HEK293 (cell line): ENCODE measurements at regions not wholly inside any gene's neighbourhood (a gene's known extent, or its start where the extent isn't known, plus 50 kb on each side); places are given as distances from the start of the nearest gene placed in this dataset.

Source experiments
- CTCF ChIA-PET: fragments of 350-600 bp; formaldehyde crosslinking; extraction: SDS; loops from one replicate; lab custom pipeline; 2021; ENCODE audit warnings: antibody characterized with exemption; lab: Yijun Ruan, JAX
- POLR2A ChIA-PET: fragments of 300-600 bp; formaldehyde crosslinking; extraction: SDS; loops from one replicate; lab custom pipeline; 2020; ENCODE audit warnings: antibody characterized with exemption, inconsistent platforms; lab: Yijun Ruan, JAX
- H3K27ac ChIP-seq: fragments of 200-500 bp; sonication (Bioruptor generic); 2 replicates; pipeline ENCODE4 v1.5.1; 2014; ENCODE audit warnings: low read depth, low read length, control low read depth, inconsistent platforms; ENCODE audit errors: extremely low read depth
- H3K36me3 ChIP-seq, 2 experiments: fragments of 200-500 bp in 1 of 2; sonication (Bioruptor generic) in 1 of 2; 1 replicate in 1 of 2; 2 replicates in 1 of 2; pipeline ENCODE4 v1.5.1; 2014 to 2017; ENCODE audit warnings: inconsistent platforms in 2 of 2, low read length in 2 of 2; ENCODE audit not compliant: control insufficient read depth in 2 of 2, insufficient read depth in 1 of 2
- H3K4me1 ChIP-seq: fragments of 200-500 bp; sonication (Bioruptor generic); 2 replicates; pipeline ENCODE4 v1.5.1; 2014; ENCODE audit warnings: mild to moderate bottlenecking, low read length, inconsistent platforms; ENCODE audit not compliant: control insufficient read depth, insufficient read depth
- H3K4me3 ChIP-seq: 2 replicates; pipeline ENCODE4 v1.5.1; 2011; ENCODE audit warnings: low read depth, mild to moderate bottlenecking, control low read depth, low read length, moderate library complexity
- H3K9me3 ChIP-seq: fragments of 200-500 bp; sonication (Bioruptor generic); 2 replicates; pipeline ENCODE4 v1.5.1; 2014; ENCODE audit warnings: low read depth, low read length, inconsistent platforms; ENCODE audit not compliant: control insufficient read depth, insufficient read depth
- AEBP2 ChIP-seq: fragments of 450-650 bp; formaldehyde crosslinking; IDR thresholded peaks from 2 replicates; pipeline ENCODE4 v1.5.1; 2016; ENCODE audit warnings: missing biosample characterization, missing genetic modification characterization, borderline replicate concordance
- PRDM2 ChIP-seq: fragments of 450-650 bp; formaldehyde crosslinking; IDR thresholded peaks from 2 replicates; pipeline ENCODE4 v1.5.1; 2016; ENCODE audit warnings: missing biosample characterization, missing genetic modification characterization, borderline replicate concordance
- TRIM28 ChIP-seq: IDR thresholded peaks from 2 replicates; pipeline ENCODE4 v1.6.1; 2011; ENCODE audit warnings: low read length, control low read depth, borderline replicate concordance
- ZNF121 ChIP-seq: fragments of 450-650 bp; formaldehyde crosslinking; IDR thresholded peaks from 2 replicates; pipeline ENCODE4 v1.5.1; 2016; ENCODE audit warnings: missing biosample characterization, missing genetic modification characterization
- ZNF138 ChIP-seq: fragments of 450-650 bp; formaldehyde crosslinking; IDR thresholded peaks from 2 replicates; pipeline ENCODE4 v1.5.1; 2016; ENCODE audit warnings: missing biosample characterization, missing genetic modification characterization, borderline replicate concordance
- ZNF248 ChIP-seq: fragments of 450-650 bp; formaldehyde crosslinking; IDR thresholded peaks from 2 replicates; pipeline ENCODE4 v1.5.1; 2017; ENCODE audit warnings: missing biosample characterization, missing genetic modification characterization
- ZNF274 ChIP-seq, 2 experiments: fragments of 200-500 bp in 1 of 2; fragments of 450-650 bp in 1 of 2; sonication (Bioruptor generic) in 1 of 2; formaldehyde crosslinking in 1 of 2; IDR thresholded peaks; 2 replicates each; pipeline versions ENCODE4 v1.5.1 to v1.6.1; 2014 to 2016; ENCODE audit warnings: borderline replicate concordance in 1 of 2, inconsistent platforms in 1 of 2, low read length in 1 of 2, missing biosample characterization in 1 of 2, missing genetic modification characterization in 1 of 2
- ZNF280C ChIP-seq: fragments of 450-650 bp; formaldehyde crosslinking; IDR thresholded peaks from 2 replicates; pipeline ENCODE4 v1.5.1; 2016; ENCODE audit warnings: missing biosample characterization, missing genetic modification characterization
- ZNF354C ChIP-seq: fragments of 450-650 bp; formaldehyde crosslinking; IDR thresholded peaks from 2 replicates; pipeline ENCODE4 v1.5.1; 2016; ENCODE audit warnings: missing biosample characterization, missing genetic modification characterization, low read depth, borderline replicate concordance
- ZNF596 ChIP-seq: fragments of 450-650 bp; IDR thresholded peaks from 2 replicates; pipeline ENCODE4 v1.5.0; 2018; ENCODE audit warnings: missing biosample characterization, mild to moderate bottlenecking, missing genetic modification characterization, moderate library complexity
- ZNF621 ChIP-seq: fragments of 450-650 bp; formaldehyde crosslinking; IDR thresholded peaks from 2 replicates; pipeline ENCODE4 v1.5.1; 2017; ENCODE audit warnings: missing biosample characterization, missing genetic modification characterization
- ZNF707 ChIP-seq: fragments of 450-650 bp; formaldehyde crosslinking; IDR thresholded peaks from 2 replicates; pipeline ENCODE4 v1.5.1; 2016; ENCODE audit warnings: missing biosample characterization, missing genetic modification characterization
- ZNF792 ChIP-seq: fragments of 450-650 bp; formaldehyde crosslinking; IDR thresholded peaks from 2 replicates; pipeline ENCODE4 v1.5.1; 2016; ENCODE audit warnings: missing biosample characterization, missing genetic modification characterization
- ZNF843 ChIP-seq: fragments of 450-650 bp; formaldehyde crosslinking; IDR thresholded peaks from 2 replicates; pipeline ENCODE4 v1.5.1; 2016; ENCODE audit warnings: missing biosample characterization, missing genetic modification characterization
- ZSCAN16 ChIP-seq: fragments of 450-650 bp; formaldehyde crosslinking; IDR thresholded peaks from 2 replicates; pipeline ENCODE4 v1.5.1; 2016; ENCODE audit warnings: missing biosample characterization, missing genetic modification characterization
- ZSCAN30 ChIP-seq: fragments of 450-650 bp; IDR thresholded peaks from 2 replicates; pipeline ENCODE4 v1.5.1; 2018; ENCODE audit warnings: missing biosample characterization, mild to moderate bottlenecking, missing genetic modification characterization, moderate library complexity
- TF ChIP-seq, protein P1 (sequence below): fragments of 450-650 bp; formaldehyde crosslinking; IDR thresholded peaks from 2 replicates; pipeline ENCODE4 v1.5.1; 2016; ENCODE audit warnings: missing biosample characterization, missing genetic modification characterization
- TF ChIP-seq, protein P2 (sequence below): fragments of 450-650 bp; IDR thresholded peaks from 2 replicates; pipeline ENCODE4 v1.5.1; 2018; ENCODE audit warnings: missing biosample characterization, mild to moderate bottlenecking, missing genetic modification characterization

GRCh38 chr6:113776998-113777397, 80.1 kb upstream of the MARCKS start (continued):
- no peak for TF ChIP-seq ZNF138 (tag by site-specific recombination)
- TF ChIP-seq ZSCAN16 = no peak
- TF ChIP-seq, protein P1, sequence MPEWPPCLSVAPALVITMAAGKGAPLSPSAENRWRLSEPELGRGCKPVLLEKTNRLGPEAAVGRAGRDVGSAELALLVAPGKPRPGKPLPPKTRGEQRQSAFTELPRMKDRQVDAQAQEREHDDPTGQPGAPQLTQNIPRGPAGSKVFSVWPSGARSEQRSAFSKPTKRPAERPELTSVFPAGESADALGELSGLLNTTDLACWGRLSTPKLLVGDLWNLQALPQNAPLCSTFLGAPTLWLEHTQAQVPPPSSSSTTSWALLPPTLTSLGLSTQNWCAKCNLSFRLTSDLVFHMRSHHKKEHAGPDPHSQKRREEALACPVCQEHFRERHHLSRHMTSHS (tag by site-specific recombination) = no peak
- no peak for TF ChIP-seq ZNF121 (tag by site-specific recombination)
- no peak for TF ChIP-seq ZSCAN30 (tag by site-specific recombination)
- TF ChIP-seq TRIM28 = no peak
- no peak for TF ChIP-seq ZNF354C (tag by site-specific recombination)
- TF ChIP-seq ZNF621 (tag by site-specific recombination) = no peak

- Histone ChIP-seq H3K36me3 (no peaks in the 10 kb centered on the region), H3K27ac (no peak overlapping the region), H3K4me3 (no peak overlapping the region), H3K4me1 (no peaks in the 10 kb centered on the region), H3K9me3 (no peaks in the 10 kb centered on the region)
- POLR2A ChIA-PET = interaction anchor here (2.4 kb wide), 1 partner anchor 81 kb away, joined by 7 read pairs; no protein-coding TSS in a partner anchor
- no peak for TF ChIP-seq ZNF596
- TF ChIP-seq PRDM2 (tag by site-specific recombination) = no peak
- no peak for TF ChIP-seq ZNF792 (tag by site-specific recombination)
- TF ChIP-seq, protein P2, sequence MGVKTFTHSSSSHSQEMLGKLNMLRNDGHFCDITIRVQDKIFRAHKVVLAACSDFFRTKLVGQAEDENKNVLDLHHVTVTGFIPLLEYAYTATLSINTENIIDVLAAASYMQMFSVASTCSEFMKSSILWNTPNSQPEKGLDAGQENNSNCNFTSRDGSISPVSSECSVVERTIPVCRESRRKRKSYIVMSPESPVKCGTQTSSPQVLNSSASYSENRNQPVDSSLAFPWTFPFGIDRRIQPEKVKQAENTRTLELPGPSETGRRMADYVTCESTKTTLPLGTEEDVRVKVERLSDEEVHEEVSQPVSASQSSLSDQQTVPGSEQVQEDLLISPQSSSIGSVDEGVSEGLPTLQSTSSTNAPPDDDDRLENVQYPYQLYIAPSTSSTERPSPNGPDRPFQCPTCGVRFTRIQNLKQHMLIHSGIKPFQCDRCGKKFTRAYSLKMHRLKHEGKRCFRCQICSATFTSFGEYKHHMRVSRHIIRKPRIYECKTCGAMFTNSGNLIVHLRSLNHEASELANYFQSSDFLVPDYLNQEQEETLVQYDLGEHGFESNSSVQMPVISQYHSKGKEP = no peak
- no peak for TF ChIP-seq AEBP2 (tag by site-specific recombination)
- TF ChIP-seq ZNF707 (tag by site-specific recombination) = no peak
- TF ChIP-seq ZNF248 = no peak
- no peak for TF ChIP-seq ZNF274 (IDR thresholded peaks at IDR 0.05; ENCODE audit: low read length)
- TF ChIP-seq ZNF274 (tag by site-specific recombination; IDR thresholded peaks at IDR 0.05; ENCODE audit: borderline replicate concordance) = no peak
- no peak for TF ChIP-seq ZNF280C (tag by site-specific recombination)
- TF ChIP-seq ZNF843 (tag by site-specific recombination) = no peak
- TF ChIP-seq, all 188 proteins: peak for 0
- CTCF ChIA-PET = no interaction called here
Measured at GRCh38 chr6:113777601-113778000, 79.5 kb upstream of the MARCKS start.
